GM12891 (cell line): ENCODE measurements at regions not wholly inside any gene's neighbourhood (a gene's known extent, or its start where the extent isn't known, plus 50 kb on each side); places are given as distances from the start of the nearest gene placed in this dataset.

ENCODE experiments used
- POLR2A ChIP-seq: IDR thresholded peaks from 2 replicates; pipeline ENCODE4 v1.6.1; 2011; ENCODE audit warnings: low read depth, low read length, control low read depth
- POLR2AphosphoS5 ChIP-seq: IDR thresholded peaks from 2 replicates; pipeline ENCODE4 v1.6.1; 2011; ENCODE audit warnings: low read depth, low read length, control low read depth

GRCh38 chr12:89250213-89250612, 102.1 kb downstream of the DUSP6 start:
- no peak for TF ChIP-seq POLR2AphosphoS5
- no peak for TF ChIP-seq POLR2A
